ENCODE measurements at regions not wholly inside any gene's neighbourhood (a gene's known extent, or its start where the extent isn't known, plus 50 kb on each side); places are given as distances from the start of the nearest gene placed in this dataset.

GRCh38 chr4:23382879-23383278, 507.0 kb downstream of the PPARGC1A start:
- TF ChIP-seq CTCF (conservative IDR thresholded peaks at IDR 0.05; ENCODE audit: low read length) = no peak
- no peak for TF ChIP-seq EZH2phosphoT487 (IDR thresholded peaks at IDR 0.05; ENCODE audit: borderline replicate concordance)
